ENCODE measurements at regions not wholly inside any gene's neighbourhood (a gene's known extent, or its start where the extent isn't known, plus 50 kb on each side); places are given as distances from the start of the nearest gene placed in this dataset.

GRCh38 chr16:66049865-66050264, 316.6 kb upstream of the CDH5 start:
- no peak for DNase-seq
- Mint-ChIP-seq H3K36me3 (ENCODE audit: low read depth) (no peaks in the 10 kb centered on the region), H3K4me1 (no peaks in the 10 kb centered on the region), H3K27ac (no peak overlapping the region), H3K27me3 (no peaks in the 10 kb centered on the region), H3K9me3 (no peaks in the 10 kb centered on the region), H3K4me3 (no peak overlapping the region)
- ChIA-PET POLR2A (no interaction called here), CTCF (no interaction called here)

- Mint-ChIP-seq H3K36me3 (ENCODE audit: low read depth) (no peaks in the 10 kb centered on the region), H3K9me3 (no peaks in the 10 kb centered on the region), H3K4me3 (no peak overlapping the region), H3K27me3 (no peaks in the 10 kb centered on the region), H3K4me1 (no peaks in the 10 kb centered on the region), H3K27ac (no peak overlapping the region)
- CTCF ChIA-PET, result no interaction called here
- POLR2A ChIA-PET, result no interaction called here
- no peak for DNase-seq
Measured at GRCh38 chr16:66045626-66046025, 320.9 kb upstream of the CDH5 start.

- Mint-ChIP-seq H3K4me3 (no peak overlapping the region), H3K27ac (no peak overlapping the region), H3K27me3 (no peaks in the 10 kb centered on the region), H3K36me3 (ENCODE audit: low read depth) (no peaks in the 10 kb centered on the region), H3K4me1 (no peaks in the 10 kb centered on the region), H3K9me3 (no peaks in the 10 kb centered on the region)
- DNase-seq, result no peak
- POLR2A ChIA-PET, result no interaction called here
- CTCF ChIA-PET, result no interaction called here
Measured at GRCh38 chr16:66044556-66044955, 321.9 kb upstream of the CDH5 start.

- DNase-seq, result no peak
- Mint-ChIP-seq H3K4me3 (no peak overlapping the region), H3K36me3 (ENCODE audit: low read depth) (no peaks in the 10 kb centered on the region), H3K4me1 (no peaks in the 10 kb centered on the region), H3K9me3 (no peaks in the 10 kb centered on the region), H3K27me3 (no peaks in the 10 kb centered on the region), H3K27ac (no peak overlapping the region)
- ChIA-PET POLR2A (no interaction called here), CTCF (no interaction called here)
Measured at GRCh38 chr16:66044089-66044488, 322.4 kb upstream of the CDH5 start.

GRCh38 chr16:66043326-66043725, 323.2 kb upstream of the CDH5 start:
- H3K4me1 Mint-ChIP-seq, result no peaks in the 10 kb centered on the region
- no peak overlapping the region for H3K4me3 Mint-ChIP-seq
- no peaks in the 10 kb centered on the region for H3K9me3 Mint-ChIP-seq
- H3K36me3 Mint-ChIP-seq (ENCODE audit: low read depth), result no peaks in the 10 kb centered on the region
- ChIA-PET POLR2A (no interaction called here), CTCF (no interaction called here)
- no peaks in the 10 kb centered on the region for H3K27me3 Mint-ChIP-seq
- DNase-seq, result no peak
- H3K27ac Mint-ChIP-seq, result no peak overlapping the region

- H3K4me3 Mint-ChIP-seq, result no peak overlapping the region
- H3K36me3 Mint-ChIP-seq (ENCODE audit: low read depth), result no peaks in the 10 kb centered on the region
- H3K4me1 Mint-ChIP-seq, result no peaks in the 10 kb centered on the region
- H3K27ac Mint-ChIP-seq, result no peak overlapping the region
- H3K27me3 Mint-ChIP-seq, result no peaks in the 10 kb centered on the region
- no peaks in the 10 kb centered on the region for H3K9me3 Mint-ChIP-seq
- POLR2A ChIA-PET, result no interaction called here
- DNase-seq, result no peak
- CTCF ChIA-PET, result no interaction called here
Measured at GRCh38 chr16:66042341-66042740, 324.1 kb upstream of the CDH5 start.

- Mint-ChIP-seq H3K27me3 (no peaks in the 10 kb centered on the region), H3K9me3 (no peaks in the 10 kb centered on the region), H3K4me3 (no peak overlapping the region), H3K27ac (no peak overlapping the region), H3K36me3 (ENCODE audit: low read depth) (no peaks in the 10 kb centered on the region), H3K4me1 (no peaks in the 10 kb centered on the region)
- ChIA-PET CTCF (no interaction called here), POLR2A (no interaction called here)
- no peak for DNase-seq
Measured at GRCh38 chr16:66041907-66042306, 324.6 kb upstream of the CDH5 start.

GRCh38 chr16:66039793-66040192, 326.7 kb upstream of the CDH5 start:
- no peak for DNase-seq
- no peaks in the 10 kb centered on the region for H3K4me1 Mint-ChIP-seq
- no peaks in the 10 kb centered on the region for H3K9me3 Mint-ChIP-seq
- no peaks in the 10 kb centered on the region for H3K27me3 Mint-ChIP-seq
- no peak overlapping the region for H3K27ac Mint-ChIP-seq
- no peak overlapping the region for H3K4me3 Mint-ChIP-seq
- ChIA-PET POLR2A (no interaction called here), CTCF (no interaction called here)
- no peaks in the 10 kb centered on the region for H3K36me3 Mint-ChIP-seq (ENCODE audit: low read depth)

- H3K4me1 Mint-ChIP-seq, result no peaks in the 10 kb centered on the region
- POLR2A ChIA-PET, result no interaction called here
Measured at GRCh38 chr16:66036793-66037715, 329.4 kb upstream of the CDH5 start.

GRCh38 chr16:66036184-66036583, 330.3 kb upstream of the CDH5 start:
- no peak overlapping the region for H3K27ac Mint-ChIP-seq
- DNase-seq, result no peak
- H3K27me3 Mint-ChIP-seq, result no peaks in the 10 kb centered on the region
- ChIA-PET POLR2A (no interaction called here), CTCF (no interaction called here)
- no peaks in the 10 kb centered on the region for H3K9me3 Mint-ChIP-seq
- H3K4me3 Mint-ChIP-seq, result no peak overlapping the region
- no peaks in the 10 kb centered on the region for H3K36me3 Mint-ChIP-seq (ENCODE audit: low read depth)
- no peaks in the 10 kb centered on the region for H3K4me1 Mint-ChIP-seq

More at GRCh38 chr16:66036793-66037715, 329.4 kb upstream of the CDH5 start:
- H3K4me3 Mint-ChIP-seq, result no peak overlapping the region
- CTCF ChIA-PET, result no interaction called here
- no peaks in the 10 kb centered on the region for H3K36me3 Mint-ChIP-seq (ENCODE audit: low read depth)
- H3K27me3 Mint-ChIP-seq, result no peaks in the 10 kb centered on the region
- no peak overlapping the region for H3K27ac Mint-ChIP-seq
- H3K9me3 Mint-ChIP-seq, result no peaks in the 10 kb centered on the region
- DNase-seq, result no peak

- Mint-ChIP-seq H3K27ac (no peak overlapping the region), H3K4me3 (no peak overlapping the region), H3K4me1 (no peaks in the 10 kb centered on the region), H3K27me3 (no peaks in the 10 kb centered on the region), H3K9me3 (no peaks in the 10 kb centered on the region), H3K36me3 (ENCODE audit: low read depth) (no peaks in the 10 kb centered on the region)
- ChIA-PET POLR2A (no interaction called here), CTCF (no interaction called here)
- no peak for DNase-seq
Measured at GRCh38 chr16:66035096-66035495, 331.4 kb upstream of the CDH5 start.

- H3K9me3 Mint-ChIP-seq, result no peaks in the 10 kb centered on the region
- no peak for DNase-seq
- no peak overlapping the region for H3K27ac Mint-ChIP-seq
- POLR2A ChIA-PET, result no interaction called here
- no peak overlapping the region for H3K4me3 Mint-ChIP-seq
- no peaks in the 10 kb centered on the region for H3K4me1 Mint-ChIP-seq
- no peaks in the 10 kb centered on the region for H3K27me3 Mint-ChIP-seq
- H3K36me3 Mint-ChIP-seq (ENCODE audit: low read depth), result no peaks in the 10 kb centered on the region
- CTCF ChIA-PET, result no interaction called here
Measured at GRCh38 chr16:66032841-66033240, 333.6 kb upstream of the CDH5 start.

- H3K27me3 Mint-ChIP-seq, result no peaks in the 10 kb centered on the region
- no peaks in the 10 kb centered on the region for H3K36me3 Mint-ChIP-seq (ENCODE audit: low read depth)
- H3K27ac Mint-ChIP-seq, result no peak overlapping the region
- H3K9me3 Mint-ChIP-seq, result no peaks in the 10 kb centered on the region
- no peaks in the 10 kb centered on the region for H3K4me1 Mint-ChIP-seq
- no peak for DNase-seq
- CTCF ChIA-PET, result no interaction called here
- H3K4me3 Mint-ChIP-seq, result no peak overlapping the region
- POLR2A ChIA-PET, result no interaction called here
Measured at GRCh38 chr16:66030036-66030435, 336.5 kb upstream of the CDH5 start.

GRCh38 chr16:66028510-66029216, 337.8 kb upstream of the CDH5 start:
- no peak for DNase-seq
- ChIA-PET POLR2A (no interaction called here), CTCF (no interaction called here)
- Mint-ChIP-seq H3K4me1 (no peaks in the 10 kb centered on the region), H3K9me3 (peaks cover 6% of the 10 kb centered on the region), H3K4me3 (no peak overlapping the region), H3K36me3 (ENCODE audit: low read depth) (no peaks in the 10 kb centered on the region), H3K27ac (no peak overlapping the region), H3K27me3 (no peaks in the 10 kb centered on the region)

Measured in activated CD4-positive, alpha-beta memory T cell treated with anti-CD3 and anti-CD28 coated beads, Interleukin-2, amount 10 ng/mL, durations not matched to agents 7 days and 5 days (primary cell).